PC-3 (cell line): ENCODE measurements at regions not wholly inside any gene's neighbourhood (a gene's known extent, or its start where the extent isn't known, plus 50 kb on each side); places are given as distances from the start of the nearest gene placed in this dataset.

Experiments used
- ATAC-seq: fragments of 200-7000 bp; cut with Tn5 transposase; 2 replicates; pipeline ENCODE4 v1.9.1; 2020; ENCODE audit warnings: mild to moderate bottlenecking, moderate library complexity
- BruUV-seq: library from RNA; stranded (reverse); fragments of 400-500 nt; replicated peaks from 2 replicates; lab custom pipeline; 2021; lab: Mats Ljungman, UMichigan
- CTCF ChIA-PET: fragments of 300-600 bp; sonication (Branson Sonifier 250); formaldehyde crosslinking; loops from one replicate; lab custom pipeline; 2022; ENCODE audit warnings: antibody characterized with exemption; lab: Charles Lee
- POLR2A ChIA-PET: fragments of 300-600 bp; sonication (Branson Sonifier 250); formaldehyde crosslinking; loops from one replicate; lab custom pipeline; 2022; ENCODE audit warnings: antibody characterized with exemption; ENCODE audit not compliant: unreplicated experiment; lab: Charles Lee
- DNase-seq: peaks from one replicate; pipeline ENCODE4 v3.0.0-alpha.2; 2015
- H2AFZ ChIP-seq: fragments of 300-600 bp; sonication (generic); 2 replicates; pipeline ENCODE4 v1.6.0; 2016; ENCODE audit warnings: antibody characterized with exemption, low read length
- H3F3A ChIP-seq: fragments of 300-600 bp; sonication (generic); one replicate; pipeline ENCODE4 v1.6.0; 2017; ENCODE audit warnings: antibody characterized with exemption, low read length, control low read depth, mild to moderate bottlenecking; ENCODE audit not compliant: unreplicated experiment
- H3K27ac ChIP-seq: fragments of 300-600 bp; sonication (generic); 2 replicates; pipeline ENCODE4 v1.5.1; 2016; ENCODE audit warnings: mild to moderate bottlenecking, low read length
- H3K27me3 ChIP-seq: fragments of 300-600 bp; sonication (generic); 2 replicates; pipeline ENCODE4 v1.6.1; 2016; ENCODE audit warnings: low read length, mixed read lengths
- H3K36me3 ChIP-seq: fragments of 300-600 bp; sonication (generic); 2 replicates; pipeline ENCODE4 v1.6.1; 2016; ENCODE audit warnings: low read depth, mixed run types, low read length, mixed read lengths
- H3K4me1 ChIP-seq: fragments of 300-600 bp; sonication (generic); 2 replicates; pipeline ENCODE4 v1.5.1; 2016; ENCODE audit warnings: low read length; ENCODE audit not compliant: insufficient read depth
- H3K4me2 ChIP-seq: fragments of 300-600 bp; sonication (generic); 2 replicates; pipeline ENCODE4 v1.6.0; 2016; ENCODE audit warnings: low read length
- H3K4me3 ChIP-seq: fragments of 300-600 bp; sonication (generic); 2 replicates; pipeline ENCODE4 v1.5.1; 2016; ENCODE audit warnings: mild to moderate bottlenecking, low read length, mixed read lengths
- H3K79me2 ChIP-seq: fragments of 300-600 bp; sonication (generic); 2 replicates; pipeline ENCODE4 v1.6.1; 2017; ENCODE audit warnings: low read length, mixed read lengths
- H3K9ac ChIP-seq: fragments of 300-600 bp; sonication (generic); 2 replicates; pipeline ENCODE4 v1.6.0; 2016; ENCODE audit warnings: mild to moderate bottlenecking, low read length
- H3K9me2 ChIP-seq: fragments of 300-600 bp; sonication (generic); replicated peaks from 2 replicates; pipeline ENCODE4 v1.6.1; 2016; ENCODE audit warnings: mixed run types, low read length, mixed read lengths
- H3K9me3 ChIP-seq: fragments of 300-600 bp; sonication (generic); 2 replicates; pipeline ENCODE4 v1.6.1; 2016; ENCODE audit warnings: low read length, mixed read lengths
- H4K20me1 ChIP-seq: fragments of 300-600 bp; sonication (generic); 2 replicates; pipeline ENCODE4 v1.6.1; 2016; ENCODE audit warnings: low read length, mixed read lengths
- CTCF ChIP-seq: fragments of 300-600 bp; sonication (generic); conservative IDR thresholded peaks from 2 replicates; pipeline ENCODE4 v1.5.1; 2017; ENCODE audit warnings: antibody characterized with exemption, low read depth, mild to moderate bottlenecking, low read length
- EZH2 ChIP-seq: fragments of 300-600 bp; sonication (generic); IDR thresholded peaks from one replicate; pipeline ENCODE4 v1.6.1; 2017; ENCODE audit warnings: antibody characterized with exemption, mild to moderate bottlenecking, low read length; ENCODE audit not compliant: unreplicated experiment
- EZH2phosphoT487 ChIP-seq: fragments of 300-600 bp; sonication (generic); IDR thresholded peaks from 2 replicates; pipeline ENCODE4 v1.6.1; 2018; ENCODE audit warnings: mild to moderate bottlenecking, antibody characterized with exemption, low read length, borderline replicate concordance
- intact Hi-C: fragments of 100-400 bp; cut with micrococcal nuclease; formaldehyde crosslinking; loops from 2 replicates; pipeline ENCODE4 v1.9.0; 2023

- Histone ChIP-seq H2AFZ (no peak overlapping the region), H3F3A (no peaks in the 10 kb centered on the region), H3K9me2 (no peaks in the 10 kb centered on the region), H3K4me3 (no peak overlapping the region), H4K20me1 (no peaks in the 10 kb centered on the region), H3K27ac (no peak overlapping the region), H3K27me3 (no peaks in the 10 kb centered on the region), H3K4me2 (no peak overlapping the region), H3K36me3 (no peaks in the 10 kb centered on the region), H3K4me1 (peaks cover 21% of the 10 kb centered on the region; the same call in 1 of the 2 replicates), H3K9me3 (no peaks in the 10 kb centered on the region), H3K9ac (no peak overlapping the region), H3K79me2 (no peaks in the 10 kb centered on the region)
- DNase-seq (peak; percentile 27), ATAC-seq (no peak)
- no TSS peak for BruUV-seq
- intact Hi-C loops = no loop called here
- ChIA-PET POLR2A (interaction anchor here (0.5 kb wide), 1 partner anchor 34 kb away, joined by 4 read pairs; no protein-coding TSS in a partner anchor), CTCF (no interaction called here)
- TF ChIP-seq CTCF = no peak
- no peak for TF ChIP-seq EZH2
- no peak for TF ChIP-seq EZH2phosphoT487
Measured at GRCh38 chr6:14673201-14673600, 555.6 kb downstream of the CD83 start.

- ATAC-seq = no peak
- Histone ChIP-seq H3K9me3 (no peaks in the 10 kb centered on the region), H3F3A (no peaks in the 10 kb centered on the region), H3K9ac (no peak overlapping the region), H3K4me1 (peaks cover 21% of the 10 kb centered on the region; the same call in 1 of the 2 replicates), H4K20me1 (no peaks in the 10 kb centered on the region), H3K27ac (no peak overlapping the region), H3K27me3 (no peaks in the 10 kb centered on the region), H3K79me2 (no peaks in the 10 kb centered on the region), H3K4me3 (no peak overlapping the region), H2AFZ (no peak overlapping the region), H3K9me2 (no peaks in the 10 kb centered on the region), H3K4me2 (no peak overlapping the region), H3K36me3 (no peaks in the 10 kb centered on the region)
- ChIA-PET POLR2A (no interaction called here), CTCF (interaction anchor here (0.5 to 0.6 kb wide), 2 partner anchors 275 to 1675 kb away, joined by 5 to 7 read pairs; no protein-coding TSS in a partner anchor)
- DNase-seq = peak; percentile 32
- BruUV-seq = no TSS peak
- no peak for TF ChIP-seq CTCF
- intact Hi-C loops = no loop called here
Measured at GRCh38 chr6:14674458-14674857, 556.9 kb downstream of the CD83 start.

- intact Hi-C loops = no loop called here
- Histone ChIP-seq H3K4me1 (peaks cover 21% of the 10 kb centered on the region; the same call in 1 of the 2 replicates), H3K9me2 (no peaks in the 10 kb centered on the region), H2AFZ (no peak overlapping the region), H3K36me3 (no peaks in the 10 kb centered on the region), H3K27ac (no peak overlapping the region), H3K4me2 (no peak overlapping the region), H3K9ac (no peak overlapping the region), H3K4me3 (no peak overlapping the region), H3K27me3 (no peaks in the 10 kb centered on the region), H3K9me3 (no peaks in the 10 kb centered on the region), H3F3A (no peaks in the 10 kb centered on the region), H3K79me2 (no peaks in the 10 kb centered on the region), H4K20me1 (no peaks in the 10 kb centered on the region)
- no peak for ATAC-seq
- CTCF ChIA-PET = interaction anchor here (0.5 to 0.6 kb wide), 2 partner anchors 274 to 1675 kb away, joined by 5 to 7 read pairs; no protein-coding TSS in a partner anchor
- no TSS peak for BruUV-seq
- POLR2A ChIA-PET = no interaction called here
- TF ChIP-seq EZH2 = no peak
- TF ChIP-seq CTCF = no peak
- no peak for TF ChIP-seq EZH2phosphoT487
- DNase-seq = no peak
Measured at GRCh38 chr6:14674867-14675648, 557.5 kb downstream of the CD83 start.
